ENCODE measurements at regions not wholly inside any gene's neighbourhood (a gene's known extent, or its start where the extent isn't known, plus 50 kb on each side); places are given as distances from the start of the nearest gene placed in this dataset.

GRCh38 chr7:65238785-65239184, 134.9 kb upstream of the ZNF92 start:
- TF ChIP-seq CTCF (IDR thresholded peaks at IDR 0.05), result no peak
- no peak for ATAC-seq (ENCODE audit: low FRiP score)
- DNase-seq (ENCODE audit: low spot score), result no peak

- ATAC-seq (ENCODE audit: low FRiP score) (no peak), DNase-seq (ENCODE audit: low spot score) (no peak)
- no peak for TF ChIP-seq CTCF (IDR thresholded peaks at IDR 0.05)
These were observed 138.1 kb upstream of the ZNF92 start for GRCh38 chr7:65235586-65235985.

GRCh38 chr7:65233409-65234034, 140.1 kb upstream of the ZNF92 start:
- no peak for ATAC-seq (ENCODE audit: low FRiP score)
- TF ChIP-seq CTCF (IDR thresholded peaks at IDR 0.05), result no peak
- DNase-seq (ENCODE audit: low spot score), result no peak

- DNase-seq (ENCODE audit: low spot score) (no peak), ATAC-seq (ENCODE audit: low FRiP score) (no peak)
- no peak for TF ChIP-seq CTCF (IDR thresholded peaks at IDR 0.05)
These were observed 143.4 kb upstream of the ZNF92 start for GRCh38 chr7:65230231-65230630.

- TF ChIP-seq CTCF (IDR thresholded peaks at IDR 0.05), result no peak
- ATAC-seq (ENCODE audit: low FRiP score) (no peak), DNase-seq (ENCODE audit: low spot score) (no peak)
These were observed 148.1 kb upstream of the ZNF92 start for GRCh38 chr7:65225422-65226006.

GRCh38 chr7:65222655-65223054, 151.0 kb upstream of the ZNF92 start:
- no peak for DNase-seq (ENCODE audit: low spot score)
- no peak for TF ChIP-seq CTCF (IDR thresholded peaks at IDR 0.05)
- ATAC-seq (ENCODE audit: low FRiP score), result no peak

GRCh38 chr7:65221683-65222082, 152.0 kb upstream of the ZNF92 start:
- DNase-seq (ENCODE audit: low spot score) (no peak), ATAC-seq (ENCODE audit: low FRiP score) (no peak)

More at GRCh38 chr7:65221683-65222082, 152.0 kb upstream of the ZNF92 start:
- no peak for TF ChIP-seq CTCF (IDR thresholded peaks at IDR 0.05)

Measured in omental fat pad (tissue), 3 donors.